ENCODE measurements at regions not wholly inside any gene's neighbourhood (a gene's known extent, or its start where the extent isn't known, plus 50 kb on each side); places are given as distances from the start of the nearest gene placed in this dataset.

DNA sequence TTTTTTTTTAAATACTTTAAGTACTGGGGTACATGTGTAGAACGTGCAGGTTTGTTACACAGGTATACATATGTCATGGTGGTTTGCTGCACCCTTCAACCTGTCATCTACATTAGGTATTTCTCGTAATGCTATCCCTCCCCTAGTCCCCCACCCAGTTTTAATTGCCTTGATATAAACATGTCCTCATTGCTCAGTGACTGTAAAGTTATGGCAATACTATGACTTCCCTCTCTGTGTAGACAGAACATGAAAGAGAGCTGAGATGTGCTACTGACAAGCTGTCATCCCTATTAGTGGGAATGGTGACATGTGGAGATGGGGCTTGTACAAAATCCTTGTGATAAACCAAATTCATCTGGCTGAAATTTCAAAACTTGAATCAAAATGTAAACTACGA, 449.7 kb upstream of the TRIB2 start:
- no peak for DNase-seq

DNA sequence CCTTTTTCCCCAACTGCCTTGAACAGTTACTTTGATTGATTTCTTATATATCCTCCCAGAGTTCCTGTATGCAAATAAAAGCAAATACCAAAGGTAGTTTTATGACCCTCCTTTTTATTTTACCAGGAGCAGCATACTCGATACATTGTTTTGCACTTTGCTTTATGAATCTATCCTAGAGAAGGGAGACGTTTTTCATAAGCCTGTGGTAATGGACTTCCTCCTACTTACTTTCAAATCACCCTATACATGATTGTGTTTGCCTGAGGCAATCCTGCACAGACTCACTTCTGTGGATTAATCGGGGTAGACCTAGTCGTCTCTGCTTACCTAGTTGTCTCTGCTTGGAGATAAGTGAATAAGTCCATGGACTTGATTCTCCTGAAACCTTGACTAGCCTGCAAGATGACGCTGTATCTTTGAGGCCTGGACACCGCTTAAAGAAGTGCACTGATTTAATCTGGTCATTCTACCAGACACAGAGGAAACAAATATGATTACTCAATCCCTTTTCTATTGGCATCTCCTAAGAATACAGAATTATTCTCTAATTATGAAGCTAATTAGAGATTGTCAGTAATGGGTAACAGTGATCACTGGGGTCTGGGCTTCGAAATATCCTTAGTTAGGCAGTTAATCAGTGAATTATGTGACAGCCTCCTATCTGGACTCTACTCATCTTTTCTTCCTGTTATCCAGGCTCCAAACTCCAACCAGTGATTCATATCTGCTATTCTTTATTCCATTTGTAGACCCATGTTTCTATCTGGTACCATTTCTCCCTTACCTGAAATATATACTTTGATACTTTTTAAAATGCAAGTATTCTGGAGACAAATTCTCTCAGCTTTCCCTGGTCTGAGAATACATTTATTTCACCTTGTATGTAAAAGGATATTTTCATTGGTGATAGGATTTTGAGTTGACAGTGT, 447.4 kb upstream of the TRIB2 start:
- DNase-seq, result no peak

DNA sequence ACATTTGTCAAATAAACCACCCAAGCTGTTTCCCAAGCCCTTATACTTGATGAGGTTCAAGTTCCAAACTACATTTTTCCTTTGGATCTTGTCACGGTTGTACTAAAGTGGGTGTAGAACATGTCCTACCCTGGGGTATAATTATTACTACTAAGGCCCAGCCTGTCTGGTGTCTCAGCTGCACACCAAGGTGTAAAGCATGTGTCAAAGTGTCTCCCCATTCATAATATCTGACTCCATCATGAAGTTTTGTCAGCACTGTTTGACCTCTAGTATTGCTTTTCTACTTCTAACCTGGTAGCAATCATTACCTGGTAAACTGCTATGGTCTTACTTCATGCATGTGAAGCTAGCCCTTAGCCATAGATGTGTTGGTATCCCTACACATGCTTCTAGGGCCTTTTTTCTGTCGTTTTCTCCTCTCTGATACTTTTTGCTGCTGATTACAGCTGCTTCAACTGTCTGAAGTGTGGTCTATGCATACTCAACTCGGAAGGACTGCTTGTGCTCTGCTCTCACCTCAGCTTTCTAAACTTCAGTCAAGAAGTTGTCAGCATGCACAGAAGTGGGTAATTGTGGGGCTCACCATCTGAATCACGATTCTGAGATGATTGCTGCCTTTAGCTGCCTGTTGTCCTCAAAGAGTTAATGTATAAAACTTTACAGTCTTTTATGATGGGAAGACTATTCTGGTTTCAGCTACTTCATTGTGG, 445.7 kb upstream of the TRIB2 start:
- no peak for DNase-seq

DNA sequence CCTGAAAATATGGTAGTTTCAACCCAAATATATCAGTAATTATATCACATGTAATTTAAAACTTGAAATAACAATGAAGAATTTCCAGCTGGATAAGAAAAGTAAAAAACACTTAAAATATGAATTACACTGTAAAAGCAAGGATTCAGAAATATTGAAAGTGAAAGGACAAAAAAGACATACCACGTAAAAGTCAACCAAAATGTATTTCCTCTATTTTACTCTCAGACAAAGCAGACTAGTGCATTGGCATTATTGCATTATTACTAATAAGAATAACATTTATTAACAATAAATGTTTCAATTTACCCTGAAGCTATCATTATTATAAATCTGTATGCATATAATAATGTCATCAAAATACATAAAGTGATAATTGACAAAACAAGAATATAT, 445.1 kb upstream of the TRIB2 start:
- no peak for DNase-seq

DNA sequence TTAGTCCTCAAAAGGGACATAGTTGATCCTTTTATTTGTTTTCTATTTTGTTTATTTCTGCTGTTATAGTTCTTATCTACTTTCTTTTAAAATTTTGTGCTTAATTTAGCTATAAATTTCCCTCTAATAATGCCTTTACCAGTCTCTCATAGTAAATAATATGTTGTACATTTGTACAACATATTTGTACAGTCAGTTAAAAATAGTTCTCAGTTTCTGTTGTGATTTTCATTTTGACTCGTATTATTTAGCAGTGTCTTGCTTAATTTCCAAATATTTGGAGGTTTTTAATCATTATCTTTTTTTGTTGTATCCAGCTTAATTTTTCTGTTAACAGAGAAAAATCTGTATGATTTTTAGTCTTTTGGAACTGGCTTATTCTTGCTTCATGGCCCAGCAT, 443.6 kb upstream of the TRIB2 start:
- DNase-seq, result no peak

DNA sequence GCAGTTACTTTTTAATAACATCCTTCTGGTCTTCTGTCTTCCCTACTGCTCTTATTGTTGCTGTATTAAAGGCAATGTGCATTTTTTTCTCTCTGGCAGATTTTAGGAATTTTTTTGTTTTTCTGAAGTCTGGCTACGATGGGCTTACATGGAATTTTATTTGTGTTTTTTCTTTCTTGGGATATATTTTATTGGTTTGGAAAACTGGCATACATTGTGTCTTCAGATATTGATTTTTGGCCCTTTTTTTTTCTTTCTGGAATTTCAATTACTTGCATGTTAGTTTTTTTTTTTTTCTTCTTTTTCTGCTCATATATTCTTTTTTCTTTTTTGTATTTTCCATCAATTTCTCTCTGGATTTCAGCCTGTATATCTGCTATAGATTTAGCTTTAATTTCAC, 442.1 kb upstream of the TRIB2 start:
- no peak for DNase-seq

DNA sequence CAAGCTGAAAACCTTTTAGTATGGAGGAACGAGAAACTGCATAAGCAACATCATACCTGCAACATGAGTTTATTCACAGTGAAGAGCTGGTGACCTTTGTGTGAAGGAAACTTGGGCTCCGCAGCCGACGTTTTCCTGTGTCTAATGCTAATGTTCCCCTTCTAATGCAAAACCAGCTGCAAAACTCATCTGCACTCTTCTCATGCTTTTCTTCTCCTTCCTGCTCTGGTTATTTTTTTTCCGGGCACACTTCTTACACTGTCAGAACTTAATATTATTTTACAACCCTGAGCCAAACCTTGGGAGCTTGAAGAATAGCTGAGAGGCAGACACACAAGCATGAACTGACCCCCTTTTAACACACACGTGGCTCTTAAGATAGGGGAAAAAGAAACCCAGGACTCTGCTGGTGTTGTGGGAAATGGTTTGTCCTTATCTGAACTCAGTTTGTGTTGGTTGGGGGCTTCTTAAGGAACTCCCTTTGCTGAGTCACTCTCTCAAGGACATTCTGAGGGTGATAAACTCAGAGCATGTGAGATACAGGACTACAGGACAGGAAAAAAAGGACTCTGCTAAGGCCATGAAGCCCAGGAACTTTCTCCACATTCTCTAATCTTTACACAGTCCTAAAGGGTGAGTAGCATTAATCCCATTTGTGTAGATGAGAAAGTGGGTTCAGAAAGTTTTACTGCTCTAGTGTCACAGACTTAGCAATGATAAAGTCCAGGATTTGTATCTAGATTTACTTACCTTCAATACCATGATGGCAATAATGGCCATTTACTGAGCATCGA, 439.3 kb upstream of the TRIB2 start:
- DNase-seq, result no peak

GRCh38 chr2:12278217-12278750, 438.5 kb upstream of the TRIB2 start:
- DNase-seq, result no peak

DNA sequence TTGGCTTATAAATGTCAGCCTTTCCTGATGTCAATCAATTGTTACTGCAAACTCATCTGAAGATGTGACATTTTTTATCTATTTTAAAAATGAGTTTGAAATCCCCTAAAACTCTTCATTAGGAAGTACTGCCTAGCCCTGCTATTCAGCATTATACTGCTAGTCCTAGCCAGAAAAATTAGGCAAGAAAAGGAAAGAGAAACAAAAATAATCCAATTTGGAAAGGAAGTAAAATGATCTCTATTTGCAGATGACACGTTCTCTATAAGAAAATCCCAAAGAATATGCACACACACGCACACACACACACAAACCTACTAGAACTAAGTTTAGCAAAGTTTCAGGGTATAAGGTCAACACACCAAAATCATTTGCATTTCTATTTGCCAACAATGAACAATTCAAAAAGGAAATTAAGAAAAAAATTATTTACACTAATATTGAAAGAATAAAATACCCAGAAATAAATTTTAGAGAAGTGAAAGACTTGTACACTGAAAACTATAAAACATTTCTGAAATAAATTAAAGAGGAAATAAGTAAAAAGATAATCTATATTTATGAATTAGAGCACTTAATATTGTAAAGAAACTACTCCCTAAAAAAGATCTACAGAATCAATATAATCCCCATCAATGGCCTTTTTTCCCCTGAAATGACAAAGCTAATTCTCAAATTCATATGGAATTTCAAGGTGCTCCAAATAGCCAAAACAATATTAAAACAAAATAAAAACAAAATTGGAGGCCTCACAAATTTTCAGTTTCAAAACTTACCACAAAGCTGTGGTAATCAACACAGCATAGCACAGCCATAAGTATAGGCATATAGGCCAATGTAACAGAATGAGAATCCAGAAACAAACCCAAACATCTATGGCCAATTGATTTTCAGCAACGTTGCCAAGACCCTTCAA, 433.7 kb upstream of the TRIB2 start:
- no peak for DNase-seq

DNA sequence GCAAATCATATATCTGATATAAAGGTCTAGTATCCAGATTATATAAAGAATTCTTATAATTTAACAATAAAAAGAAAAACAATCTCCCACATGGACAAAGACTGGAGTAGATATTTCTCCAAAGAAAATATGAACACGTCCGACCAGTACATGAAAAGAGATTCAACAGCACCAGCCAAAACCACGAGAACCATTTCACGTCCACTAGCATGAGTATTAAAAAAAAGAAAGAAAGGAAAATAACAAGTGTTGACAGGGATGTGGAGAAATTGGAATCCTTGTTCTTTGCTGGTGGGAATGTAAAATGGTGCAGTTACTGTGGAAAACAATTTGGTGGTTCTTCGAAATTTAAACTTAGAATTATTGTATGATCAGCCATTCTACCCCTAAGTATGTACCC, 432.7 kb upstream of the TRIB2 start:
- no peak for DNase-seq

GRCh38 chr2:12284487-12284886, 432.2 kb upstream of the TRIB2 start:
- DNase-seq, result no peak

GRCh38 chr2:12286347-12286746, 430.4 kb upstream of the TRIB2 start:
- no peak for DNase-seq

DNA sequence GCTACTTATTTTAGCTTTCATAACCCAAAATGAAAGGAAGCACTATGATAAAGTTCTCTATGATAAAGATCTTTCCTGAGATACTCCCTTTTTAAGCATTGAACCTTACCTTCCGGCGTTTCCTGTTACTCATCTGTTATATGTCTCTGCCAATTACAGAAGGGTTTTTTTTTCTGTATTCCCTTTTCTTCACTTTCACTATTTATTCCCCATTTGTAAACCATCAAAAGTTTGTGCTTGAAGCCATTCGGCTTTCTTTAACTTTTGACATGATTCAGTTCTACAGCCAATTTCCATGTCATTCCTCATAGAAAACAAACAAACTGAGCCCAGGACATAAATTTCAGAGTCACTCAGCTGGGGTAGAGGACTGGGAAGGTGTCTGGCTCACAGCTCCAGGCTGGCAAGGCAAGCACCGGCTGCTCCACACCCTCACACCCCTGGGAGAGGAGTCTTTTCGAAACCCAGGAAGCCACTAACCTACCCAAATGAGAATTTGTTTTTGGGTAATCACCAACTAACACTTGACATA, 429.4 kb upstream of the TRIB2 start:
- DNase-seq, result no peak

- DNase-seq, result no peak
Measured at GRCh38 chr2:12288048-12288447, 428.7 kb upstream of the TRIB2 start.

GRCh38 chr2:12289120-12289802, 427.5 kb upstream of the TRIB2 start:
- DNase-seq, result no peak

- DNase-seq, result no peak
Measured at GRCh38 chr2:12291303-12291702, 425.4 kb upstream of the TRIB2 start.

GRCh38 chr2:12293874-12294273, 422.9 kb upstream of the TRIB2 start:
- DNase-seq, result peak; percentile 17

- no peak for DNase-seq
Measured at GRCh38 chr2:12295856-12296519, 420.7 kb upstream of the TRIB2 start.

DNA sequence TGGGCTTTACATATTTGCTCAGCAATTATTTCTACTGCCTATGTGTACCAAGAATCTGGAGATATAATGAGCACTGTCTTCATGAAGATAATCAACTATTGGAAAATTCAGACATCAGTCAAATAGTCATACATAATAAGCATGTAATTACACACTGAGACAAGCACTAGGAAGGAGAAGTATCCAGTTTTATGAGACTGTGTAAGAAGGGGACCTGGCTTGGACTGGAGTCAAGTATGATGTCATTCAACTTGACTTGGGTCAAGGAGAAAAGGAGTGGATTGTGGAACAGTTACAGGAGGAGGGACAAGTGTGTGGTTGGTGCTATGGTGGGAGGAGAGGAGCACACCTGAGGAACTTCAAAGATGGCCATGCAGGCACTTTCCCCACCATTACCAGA, 419.8 kb upstream of the TRIB2 start:
- DNase-seq, result no peak

DNA sequence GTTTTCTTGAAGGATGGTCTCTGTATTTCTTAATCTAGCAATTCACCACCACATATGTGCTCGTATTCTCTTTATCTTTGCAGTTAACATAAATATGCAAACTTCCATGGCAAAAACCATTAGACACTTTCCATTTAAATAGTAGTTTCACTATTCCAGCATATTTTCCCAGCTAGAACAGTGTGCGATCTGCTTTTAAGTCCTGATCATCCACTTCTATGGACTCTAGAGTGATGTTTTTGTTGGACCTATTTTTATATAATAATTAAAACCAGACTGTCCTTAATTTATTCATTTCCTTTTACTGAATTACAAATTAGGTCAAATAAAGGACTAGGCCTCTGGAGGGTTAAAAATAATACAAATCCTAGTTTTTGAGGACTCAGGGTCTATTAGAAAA, 418.4 kb upstream of the TRIB2 start:
- no peak for DNase-seq

- DNase-seq, result no peak
Measured at GRCh38 chr2:12299431-12299830, 417.3 kb upstream of the TRIB2 start.
